ENCODE measurements at regions not wholly inside any gene's neighbourhood (a gene's known extent, or its start where the extent isn't known, plus 50 kb on each side); places are given as distances from the start of the nearest gene placed in this dataset.

DNA sequence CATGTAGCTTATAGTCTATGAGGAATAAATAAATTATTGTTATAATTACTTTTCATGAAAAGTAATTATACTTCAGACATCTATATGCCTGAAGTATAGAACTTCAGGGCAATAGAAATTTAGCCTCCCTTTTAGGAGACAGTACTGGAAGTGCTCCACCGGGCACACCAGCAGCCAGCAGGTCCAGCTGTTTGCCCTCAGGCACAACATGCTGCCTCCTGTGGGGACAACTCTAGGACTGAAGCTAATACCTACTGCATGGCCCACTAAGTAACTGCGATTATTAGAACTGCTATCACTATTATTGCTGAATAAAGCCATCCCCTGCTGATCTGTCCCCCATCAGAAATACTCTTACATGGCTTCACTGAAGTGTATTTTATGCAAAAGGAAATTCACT, 329.6 kb downstream of the MED10 start:
- no peak for FAIRE-seq
- Histone ChIP-seq H2BK5ac (ENCODE audit: low read depth, low read length) (no peak overlapping the region), H3K14ac (ENCODE audit: insufficient read length) (no peak overlapping the region), H4K91ac (replicated peaks; ENCODE audit: insufficient read length, low read length) (no peak overlapping the region), H3K9me3 (ENCODE audit: insufficient read depth in 2 of 2, low read depth in 1 of 2, low read length in 1 of 2) (no peaks in the 10 kb centered on the region; a peak in 1 of 4 replicates), H2BK15ac (ENCODE audit: low read length) (no peak overlapping the region), H3K4me3 (ENCODE audit: extremely low read depth in 1 of 4, insufficient read depth in 2 of 4, low read depth in 3 of 4, low read length in 4 of 4) (no peak overlapping the region), H2BK120ac (replicated peaks; ENCODE audit: low read depth, low read length) (no peak overlapping the region), H3K18ac (ENCODE audit: extremely low read depth, low read length) (no peak overlapping the region), H3K4me2 (ENCODE audit: insufficient read depth in 1 of 2, low read depth in 2 of 2, low read length in 2 of 2) (no peak overlapping the region), H4K5ac (ENCODE audit: insufficient read length, low read depth, low read length) (no peak overlapping the region), H3K36me3 (ENCODE audit: control insufficient read depth in 2 of 4, insufficient read depth in 4 of 4, low read length in 3 of 4) (no peaks in the 10 kb centered on the region), H3K56ac (replicated peaks; ENCODE audit: insufficient read length, low read depth, low read length) (no peak overlapping the region), H2BK12ac (ENCODE audit: low read depth, low read length) (no peak overlapping the region), H4K8ac (ENCODE audit: extremely low read depth, insufficient read depth, low read length) (no peak overlapping the region), H3K9ac (replicated peaks in 1 of 4; ENCODE audit: extremely low read depth in 1 of 4, low read depth in 3 of 4, low read length in 3 of 4) (no peak overlapping the region), H3K23ac (ENCODE audit: insufficient read length) (no peak overlapping the region), H3K27ac (ENCODE audit: low read depth, low read length) (no peak overlapping the region), H4K20me1 (replicated peaks in 1 of 2; ENCODE audit: control insufficient read depth in 1 of 2, insufficient read depth in 2 of 2, low read length in 2 of 2) (no peaks in the 10 kb centered on the region), H3K27me3 (replicated peaks in 1 of 4; ENCODE audit: control insufficient read depth in 3 of 4, extremely low read depth in 1 of 4, insufficient read depth in 3 of 4, low read length in 3 of 4) (no peaks in the 10 kb centered on the region; a peak in 1 of 7 replicates), H3K79me2 (ENCODE audit: control insufficient read depth in 1 of 2, insufficient read depth in 2 of 2, low read length in 2 of 2) (no peaks in the 10 kb centered on the region), H2BK20ac (ENCODE audit: low read length) (no peak overlapping the region), H3K79me1 (ENCODE audit: low read depth, low read length) (no peaks in the 10 kb centered on the region), H3K4ac (replicated peaks; ENCODE audit: insufficient read length, low read depth, low read length) (no peak overlapping the region), H3K23me2 (ENCODE audit: low read depth, low read length) (no peaks in the 10 kb centered on the region), H2AK5ac (ENCODE audit: low read depth, low read length) (no peak overlapping the region), H2AFZ (ENCODE audit: low read length) (no peak overlapping the region), H3K4me1 (replicated peaks in 1 of 4; ENCODE audit: control insufficient read depth in 3 of 4, insufficient read depth in 4 of 4, low read length in 3 of 4) (no peaks in the 10 kb centered on the region; a peak in 1 of 7 replicates)
- ChIA-PET POLR2A (ENCODE audit: partially characterized antibody) (no interaction called here), CTCF (ENCODE audit: partially characterized antibody) (no interaction called here)
- no peak for TF ChIP-seq RFX5 (IDR thresholded peaks at IDR 0.05; ENCODE audit: borderline replicate concordance, low read depth, low read length)
- TF ChIP-seq SIX5 (IDR thresholded peaks at IDR 0.05; ENCODE audit: low read depth, low read length), result no peak
- TF ChIP-seq RBBP5 (IDR thresholded peaks at IDR 0.05; ENCODE audit: borderline replicate concordance, low read depth, low read length), result no peak
- TF ChIP-seq KDM5A (IDR thresholded peaks at IDR 0.05; ENCODE audit: low read length), result no peak
- no peak for TF ChIP-seq POLR2A (IDR thresholded peaks at IDR 0.05; ENCODE audit: control extremely low read depth in 1 of 2, low read depth in 2 of 2, low read length in 2 of 2)
- TF ChIP-seq JUN (IDR thresholded peaks at IDR 0.05; ENCODE audit: low read depth, low read length), result no peak
- TF ChIP-seq FOSL1 (IDR thresholded peaks at IDR 0.05; ENCODE audit: insufficient read depth, low read depth, low read length), result no peak
- TF ChIP-seq TEAD4 (IDR thresholded peaks at IDR 0.05; ENCODE audit: low read depth, low read length), result no peak
- DNase-seq (ENCODE audit: low read depth in 1 of 2, low spot score in 2 of 2), result no peak
- WGBS, 2 experiments (ENCODE audit: extremely low coverage in 1 of 2, insufficient coverage in 1 of 2, insufficient read length in 1 of 2, insufficient replicate concordance in 2 of 2, low coverage in 1 of 2, low lambda C conversion rate in 2 of 2, missing lambda C conversion rate in 1 of 2), result 94% methylated on average over 2 of the region's 2 CpGs; no CpG with 5 or more reads in 1 of the 2 experiments

Data from H1 (cell line).